ENCODE measurements at regions not wholly inside any gene's neighbourhood (a gene's known extent, or its start where the extent isn't known, plus 50 kb on each side); places are given as distances from the start of the nearest gene placed in this dataset.

- TF ChIP-seq, protein P1, sequence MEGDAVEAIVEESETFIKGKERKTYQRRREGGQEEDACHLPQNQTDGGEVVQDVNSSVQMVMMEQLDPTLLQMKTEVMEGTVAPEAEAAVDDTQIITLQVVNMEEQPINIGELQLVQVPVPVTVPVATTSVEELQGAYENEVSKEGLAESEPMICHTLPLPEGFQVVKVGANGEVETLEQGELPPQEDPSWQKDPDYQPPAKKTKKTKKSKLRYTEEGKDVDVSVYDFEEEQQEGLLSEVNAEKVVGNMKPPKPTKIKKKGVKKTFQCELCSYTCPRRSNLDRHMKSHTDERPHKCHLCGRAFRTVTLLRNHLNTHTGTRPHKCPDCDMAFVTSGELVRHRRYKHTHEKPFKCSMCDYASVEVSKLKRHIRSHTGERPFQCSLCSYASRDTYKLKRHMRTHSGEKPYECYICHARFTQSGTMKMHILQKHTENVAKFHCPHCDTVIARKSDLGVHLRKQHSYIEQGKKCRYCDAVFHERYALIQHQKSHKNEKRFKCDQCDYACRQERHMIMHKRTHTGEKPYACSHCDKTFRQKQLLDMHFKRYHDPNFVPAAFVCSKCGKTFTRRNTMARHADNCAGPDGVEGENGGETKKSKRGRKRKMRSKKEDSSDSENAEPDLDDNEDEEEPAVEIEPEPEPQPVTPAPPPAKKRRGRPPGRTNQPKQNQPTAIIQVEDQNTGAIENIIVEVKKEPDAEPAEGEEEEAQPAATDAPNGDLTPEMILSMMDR (IDR thresholded peaks at IDR 0.05; ENCODE audit: low read length), result no peak
- TF ChIP-seq EZH2 (IDR thresholded peaks at IDR 0.05; ENCODE audit: borderline replicate concordance, low read length), result no peak
Observed at GRCh38 chr1:38656726-38657125, 202.8 kb downstream of the RRAGC start.

All from OCI-LY1 (cell line).